Gastrocnemius medialis (tissue), 4 donors: ENCODE measurements at regions not wholly inside any gene's neighbourhood (a gene's known extent, or its start where the extent isn't known, plus 50 kb on each side); places are given as distances from the start of the nearest gene placed in this dataset.

Source experiments
- CTCF ChIP-seq, 5 experiments: fragments of 450-650 bp in 3 of 5; fragments of 200-600 bp in 2 of 5; sonication (generic) in 2 of 5; IDR thresholded peaks in 4 of 5; conservative IDR thresholded peaks in 1 of 5; 1 replicate in 4 of 5; 2 replicates in 1 of 5; pipeline ENCODE4 v1.5.1; 2016 to 2019; ENCODE audit warnings: antibody characterized with exemption in 5 of 5, mild to moderate bottlenecking in 3 of 5, moderate library complexity in 3 of 5
- POLR2A ChIP-seq, 2 donors: fragments of 450-650 bp; IDR thresholded peaks; one replicate each; pipeline ENCODE4 v1.6.1; 2017; ENCODE audit warnings: antibody characterized with exemption in 2 of 2, mild to moderate bottlenecking in 2 of 2, moderate library complexity in 2 of 2

- TF ChIP-seq POLR2A (IDR thresholded peaks at IDR 0.05) (no peak), CTCF (IDR thresholded peaks at IDR 0.05 in 4 of 5, conservative IDR thresholded peaks at IDR 0.05 in 1 of 5) (no peak)
Observed at GRCh38 chr2:236670235-236670620, 100.6 kb downstream of the ACKR3 start.
